OCI-LY1 (cell line): ENCODE measurements at regions not wholly inside any gene's neighbourhood (a gene's known extent, or its start where the extent isn't known, plus 50 kb on each side); places are given as distances from the start of the nearest gene placed in this dataset.

Experiments
- EZH2 ChIP-seq: fragments of 200-600 bp; sonication (generic), shearing (Covaris generic); IDR thresholded peaks from 2 replicates; pipeline ENCODE4 v1.8.0; 2017; ENCODE audit warnings: borderline replicate concordance, mixed run types, mild to moderate bottlenecking, antibody characterized with exemption, low read length, moderate library complexity, mixed read lengths
- TF ChIP-seq, protein P1 (sequence below): fragments of 200-600 bp; sonication (generic), shearing (Covaris generic); IDR thresholded peaks from 2 replicates; pipeline ENCODE4 v1.5.1; 2017; ENCODE audit warnings: mild to moderate bottlenecking, antibody characterized with exemption, low read length, moderate library complexity, mixed read lengths

- TF ChIP-seq, protein P1, sequence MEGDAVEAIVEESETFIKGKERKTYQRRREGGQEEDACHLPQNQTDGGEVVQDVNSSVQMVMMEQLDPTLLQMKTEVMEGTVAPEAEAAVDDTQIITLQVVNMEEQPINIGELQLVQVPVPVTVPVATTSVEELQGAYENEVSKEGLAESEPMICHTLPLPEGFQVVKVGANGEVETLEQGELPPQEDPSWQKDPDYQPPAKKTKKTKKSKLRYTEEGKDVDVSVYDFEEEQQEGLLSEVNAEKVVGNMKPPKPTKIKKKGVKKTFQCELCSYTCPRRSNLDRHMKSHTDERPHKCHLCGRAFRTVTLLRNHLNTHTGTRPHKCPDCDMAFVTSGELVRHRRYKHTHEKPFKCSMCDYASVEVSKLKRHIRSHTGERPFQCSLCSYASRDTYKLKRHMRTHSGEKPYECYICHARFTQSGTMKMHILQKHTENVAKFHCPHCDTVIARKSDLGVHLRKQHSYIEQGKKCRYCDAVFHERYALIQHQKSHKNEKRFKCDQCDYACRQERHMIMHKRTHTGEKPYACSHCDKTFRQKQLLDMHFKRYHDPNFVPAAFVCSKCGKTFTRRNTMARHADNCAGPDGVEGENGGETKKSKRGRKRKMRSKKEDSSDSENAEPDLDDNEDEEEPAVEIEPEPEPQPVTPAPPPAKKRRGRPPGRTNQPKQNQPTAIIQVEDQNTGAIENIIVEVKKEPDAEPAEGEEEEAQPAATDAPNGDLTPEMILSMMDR: no peak
- no peak for TF ChIP-seq EZH2
Observed at GRCh38 chr21:36579898-36580297, 100.0 kb upstream of the CLDN14 start.
